GM13976 (cell line): ENCODE measurements at regions not wholly inside any gene's neighbourhood (a gene's known extent, or its start where the extent isn't known, plus 50 kb on each side); places are given as distances from the start of the nearest gene placed in this dataset.

ENCODE experiments used
- DNase-seq: peaks from one replicate; pipeline ENCODE4 v3.0.0; 2012; ENCODE audit warnings: low spot score
- CTCF ChIP-seq: IDR thresholded peaks from 2 replicates; pipeline ENCODE4 v1.5.1; 2012; ENCODE audit warnings: borderline replicate concordance, mild to moderate bottlenecking; ENCODE audit not compliant: insufficient read depth; ENCODE audit errors: extremely low read depth, missing control alignments, control extremely low read depth
- in situ Hi-C: fragments of 300-500 bp; cut with MboI; formaldehyde crosslinking; loops from one replicate; pipeline ENCODE4 v1.12.0; 2022; ENCODE audit warnings: low sequenced_read_pairs, mixed read lengths, inconsistent platforms; ENCODE audit not compliant: unreplicated experiment

GRCh38 chr2:239826376-239826775 lies 198.8 kb downstream of the NDUFA10 start:
- no peak for TF ChIP-seq CTCF
- in situ Hi-C loops = no loop called here
- DNase-seq = no peak

- no peak for TF ChIP-seq CTCF
- in situ Hi-C loops = no loop called here
- DNase-seq = no peak
These were observed 199.5 kb downstream of the NDUFA10 start for GRCh38 chr2:239825705-239825979.

- in situ Hi-C loops = no loop called here
- no peak for DNase-seq
- no peak for TF ChIP-seq CTCF
These were observed 200.1 kb downstream of the NDUFA10 start for GRCh38 chr2:239824866-239825704.

- in situ Hi-C loops = no loop called here
- no peak for DNase-seq
- no peak for TF ChIP-seq CTCF
These were observed 201.0 kb downstream of the NDUFA10 start for GRCh38 chr2:239824046-239824694.

GRCh38 chr2:239822146-239822831 lies 202.9 kb downstream of the NDUFA10 start:
- TF ChIP-seq CTCF = no peak
- DNase-seq = no peak
- in situ Hi-C loops = no loop called here

- no peak for TF ChIP-seq CTCF
- in situ Hi-C loops = no loop called here
These were observed 203.5 kb downstream of the NDUFA10 start for GRCh38 chr2:239821694-239822075.

More at GRCh38 chr2:239821694-239822075, 203.5 kb downstream of the NDUFA10 start:
- DNase-seq = no peak
